ENCODE measurements at regions not wholly inside any gene's neighbourhood (a gene's known extent, or its start where the extent isn't known, plus 50 kb on each side); places are given as distances from the start of the nearest gene placed in this dataset.
"Not testable (repeated sequence)": the region's sequence is repeated elsewhere in the genome, so short reads cannot be mapped to it uniquely, and the experiment has no call there.

- not testable (repeated sequence) for DNase-seq (ENCODE audit: low spot score)
These were observed 350.3 kb downstream of the ANAPC1 start for GRCh38 chr2:111533557-111534247.

- no peak for DNase-seq (ENCODE audit: low spot score)
These were observed 349.1 kb downstream of the ANAPC1 start for GRCh38 chr2:111534910-111535352.

- DNase-seq (ENCODE audit: low spot score), result no peak
These were observed 348.6 kb downstream of the ANAPC1 start for GRCh38 chr2:111535404-111535803.

- DNase-seq (ENCODE audit: low spot score), result no peak
These were observed 346.8 kb downstream of the ANAPC1 start for GRCh38 chr2:111537078-111537655.

GRCh38 chr2:111539991-111540390 is 344.0 kb downstream of the ANAPC1 start:
- not testable (repeated sequence) for DNase-seq (ENCODE audit: low spot score)

GRCh38 chr2:111542120-111542774 is 341.7 kb downstream of the ANAPC1 start:
- DNase-seq (ENCODE audit: low spot score), result not testable (repeated sequence)

GRCh38 chr2:111544006-111544405 is 340.0 kb downstream of the ANAPC1 start:
- DNase-seq (ENCODE audit: low spot score), result not testable (repeated sequence)

- DNase-seq (ENCODE audit: low spot score), result not testable (repeated sequence)
These were observed 338.1 kb downstream of the ANAPC1 start for GRCh38 chr2:111545723-111546431.

- DNase-seq (ENCODE audit: low spot score), result not testable (repeated sequence)
These were observed 337.4 kb downstream of the ANAPC1 start for GRCh38 chr2:111546578-111546977.

- not testable (repeated sequence) for DNase-seq (ENCODE audit: low spot score)
These were observed 334.8 kb downstream of the ANAPC1 start for GRCh38 chr2:111549174-111549573.

GRCh38 chr2:111551428-111551827 is 332.6 kb downstream of the ANAPC1 start:
- not testable (repeated sequence) for DNase-seq (ENCODE audit: low spot score)

- DNase-seq (ENCODE audit: low spot score), result not testable (repeated sequence)
These were observed 331.4 kb downstream of the ANAPC1 start for GRCh38 chr2:111552625-111553024.

GRCh38 chr2:111559301-111559700 is 324.7 kb downstream of the ANAPC1 start:
- DNase-seq (ENCODE audit: low spot score), result not testable (repeated sequence)

GRCh38 chr2:111559814-111560213 is 324.2 kb downstream of the ANAPC1 start:
- DNase-seq (ENCODE audit: low spot score), result not testable (repeated sequence)

- not testable (repeated sequence) for DNase-seq (ENCODE audit: low spot score)
These were observed 317.9 kb downstream of the ANAPC1 start for GRCh38 chr2:111566068-111566467.

GRCh38 chr2:111567233-111567632 is 316.8 kb downstream of the ANAPC1 start:
- DNase-seq (ENCODE audit: low spot score), result not testable (repeated sequence)

- DNase-seq (ENCODE audit: low spot score), result not testable (repeated sequence)
These were observed 314.4 kb downstream of the ANAPC1 start for GRCh38 chr2:111569356-111570199.

- not testable (repeated sequence) for DNase-seq (ENCODE audit: low spot score)
These were observed 313.5 kb downstream of the ANAPC1 start for GRCh38 chr2:111570300-111571114.

GRCh38 chr2:111574803-111575202 is 309.2 kb downstream of the ANAPC1 start:
- DNase-seq (ENCODE audit: low spot score), result peak; percentile 1

- not testable (repeated sequence) for DNase-seq (ENCODE audit: low spot score)
These were observed 306.7 kb downstream of the ANAPC1 start for GRCh38 chr2:111577154-111577885.
